Activated T-helper 1 cell treated with anti-CD3 and anti-CD28 coated beads, Interleukin-12 subunit alpha, Interleukin-12 subunit beta, Interleukin-2, Interleukin-4 antibody, amounts not matched to agents 30 ng/mL and 10 ng/mL and 1 ng/mL, durations not matched to agents 14 hours and 24 hours and 36 hours (primary cell): ENCODE measurements at regions not wholly inside any gene's neighbourhood (a gene's known extent, or its start where the extent isn't known, plus 50 kb on each side); places are given as distances from the start of the nearest gene placed in this dataset.
"Not testable (repeated sequence)": the region's sequence is repeated elsewhere in the genome, so short reads cannot be mapped to it uniquely, and the experiment has no call there.

Source experiments
- DNase-seq: peaks from one replicate; pipeline ENCODE4 v3.0.0; 2021; ENCODE audit warnings: low spot score
- H3K27ac Mint-ChIP-seq: one replicate; pipeline ENCODE4 v1.8.0; 2021; ENCODE audit warnings: mild to moderate bottlenecking, mixed read lengths
- H3K27me3 Mint-ChIP-seq: one replicate; pipeline ENCODE4 v1.8.0; 2022; ENCODE audit warnings: mild to moderate bottlenecking, moderate library complexity, mixed read lengths; ENCODE audit not compliant: insufficient read depth
- H3K36me3 Mint-ChIP-seq: one replicate; pipeline ENCODE4 v1.8.0; 2021; ENCODE audit warnings: low read depth, mixed read lengths
- H3K4me1 Mint-ChIP-seq: one replicate; pipeline ENCODE4 v1.8.0; 2021; ENCODE audit warnings: low read depth, mixed read lengths
- H3K4me3 Mint-ChIP-seq: one replicate; pipeline ENCODE4 v1.8.0; 2021; ENCODE audit warnings: mild to moderate bottlenecking, moderate library complexity, mixed read lengths
- H3K9me3 Mint-ChIP-seq: one replicate; pipeline ENCODE4 v1.8.0; 2021; ENCODE audit warnings: mixed read lengths
- intact Hi-C: fragments of 100-400 bp; cut with micrococcal nuclease; formaldehyde crosslinking; loops from one replicate; pipeline ENCODE4 v1.15.1; 2024

DNA sequence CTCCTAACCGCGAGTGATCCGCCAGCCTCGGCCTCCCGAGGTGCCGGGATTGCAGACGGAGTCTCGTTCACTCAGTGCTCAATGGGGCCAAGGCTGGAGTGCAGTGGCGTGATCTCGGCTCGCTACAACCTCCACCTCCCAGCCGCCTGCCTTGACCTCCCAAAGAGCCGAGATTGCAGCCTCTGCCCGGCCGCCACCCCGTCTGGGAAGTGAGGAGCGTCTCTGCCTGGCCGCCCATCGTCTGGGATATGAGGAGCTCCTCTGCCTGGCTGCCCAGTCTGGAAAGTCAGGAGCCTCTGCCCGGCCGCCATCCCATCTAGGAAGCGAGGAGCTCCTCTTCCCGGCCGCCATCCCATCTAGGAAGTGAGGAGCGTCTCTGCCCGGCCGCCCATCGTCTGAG is 58.8 kb upstream of the ANKRD30BL start:
- H3K4me1 Mint-ChIP-seq, H3K36me3 Mint-ChIP-seq, intact Hi-C loops, H3K9me3 Mint-ChIP-seq, DNase-seq, H3K4me3 Mint-ChIP-seq, H3K27ac Mint-ChIP-seq, H3K27me3 Mint-ChIP-seq: not testable (repeated sequence)

- H3K36me3 Mint-ChIP-seq, DNase-seq, H3K27me3 Mint-ChIP-seq, H3K27ac Mint-ChIP-seq, intact Hi-C loops, H3K4me3 Mint-ChIP-seq, H3K4me1 Mint-ChIP-seq, H3K9me3 Mint-ChIP-seq: not testable (repeated sequence)
Observed at GRCh38 chr2:132221886-132222285, 60.1 kb upstream of the ANKRD30BL start.

GRCh38 chr2:132252191-132252893 is 90.6 kb upstream of the ANKRD30BL start:
- Mint-ChIP-seq H3K4me1 (no peaks in the 10 kb centered on the region), H3K36me3 (peaks cover 3% of the 10 kb centered on the region), H3K4me3 (no peak overlapping the region), H3K27ac (no peak overlapping the region), H3K27me3 (no peaks in the 10 kb centered on the region), H3K9me3 (peaks cover 41% of the 10 kb centered on the region)
- no peak for DNase-seq
- intact Hi-C loops = no loop called here

DNA sequence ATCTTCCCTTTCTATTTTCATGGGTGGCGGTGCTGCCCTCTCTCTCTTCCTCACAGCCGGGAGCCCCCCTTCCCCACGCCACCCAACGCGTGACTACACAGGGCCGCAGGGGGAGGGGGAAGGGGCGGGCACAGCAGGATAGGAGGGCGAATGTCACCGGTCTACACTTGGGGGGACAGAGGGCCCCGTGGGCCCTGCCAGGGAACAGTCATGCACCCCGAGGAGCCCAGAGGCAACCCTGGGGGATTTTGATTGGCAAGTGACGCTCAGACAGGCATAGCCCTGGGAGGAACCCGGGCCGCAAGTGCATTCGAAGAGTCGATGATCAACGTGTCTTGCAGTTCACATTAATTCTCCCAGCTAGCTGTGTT is 91.1 kb upstream of the ANKRD30BL start:
- Mint-ChIP-seq H3K27me3 (no peaks in the 10 kb centered on the region), H3K27ac (no peak overlapping the region), H3K9me3 (peaks cover 39% of the 10 kb centered on the region), H3K4me1 (no peaks in the 10 kb centered on the region), H3K36me3 (peaks cover 3% of the 10 kb centered on the region), H3K4me3 (no peak overlapping the region)
- intact Hi-C loops = no loop called here
- no peak for DNase-seq

DNA sequence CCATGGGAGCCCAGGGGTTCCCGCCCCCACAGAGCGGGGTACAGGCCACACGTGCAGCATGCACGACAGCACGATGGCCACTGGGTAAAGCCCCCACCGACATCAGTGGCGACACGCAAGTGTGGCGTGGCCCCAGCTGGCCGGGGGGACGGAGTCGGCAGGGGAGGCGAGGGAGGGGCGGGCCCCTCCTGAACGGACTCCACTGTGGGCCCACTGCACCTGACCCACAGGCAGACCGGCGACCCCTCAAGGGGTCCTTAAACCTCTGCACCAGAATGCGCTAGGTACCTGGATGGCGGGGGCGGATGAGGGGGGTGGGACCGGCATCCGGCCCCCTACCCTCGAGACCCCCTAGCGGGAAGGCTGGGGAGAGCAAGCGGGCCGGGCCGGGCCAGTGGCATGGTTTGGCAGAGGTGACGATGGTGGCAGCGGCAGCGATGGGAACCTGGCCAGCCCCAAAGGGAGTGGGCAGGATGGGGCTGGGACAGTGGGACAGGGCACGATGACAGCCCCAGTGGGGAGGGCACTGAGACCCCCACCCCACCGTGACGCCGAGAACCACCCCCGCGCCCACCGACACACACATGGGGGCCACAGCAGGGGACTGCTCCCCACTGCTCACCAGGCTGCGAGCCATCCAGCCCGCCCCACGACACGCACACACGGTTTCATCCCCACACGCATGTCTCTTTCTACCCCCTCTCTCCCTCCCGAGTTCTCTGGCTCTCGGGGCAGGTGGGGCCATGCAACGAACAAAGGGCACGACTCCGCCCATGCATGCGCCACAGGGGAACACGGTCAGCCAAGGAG is 91.9 kb upstream of the ANKRD30BL start:
- Mint-ChIP-seq H3K4me1 (no peaks in the 10 kb centered on the region), H3K27me3 (no peaks in the 10 kb centered on the region), H3K27ac (no peak overlapping the region), H3K36me3 (peaks cover 3% of the 10 kb centered on the region), H3K4me3 (no peak overlapping the region), H3K9me3 (peaks cover 34% of the 10 kb centered on the region)
- intact Hi-C loops = no loop called here
- no peak for DNase-seq

GRCh38 chr2:132254306-132254919 is 92.7 kb upstream of the ANKRD30BL start:
- DNase-seq, intact Hi-C loops, H3K4me1 Mint-ChIP-seq, H3K27ac Mint-ChIP-seq, H3K36me3 Mint-ChIP-seq, H3K27me3 Mint-ChIP-seq, H3K4me3 Mint-ChIP-seq: not testable (repeated sequence)
- H3K9me3 Mint-ChIP-seq = peaks cover 37% of the 10 kb centered on the region

GRCh38 chr2:132255714-132256113 is 94.0 kb upstream of the ANKRD30BL start:
- H3K9me3 Mint-ChIP-seq = peaks cover 29% of the 10 kb centered on the region
- no peak overlapping the region for H3K27ac Mint-ChIP-seq
- H3K27me3 Mint-ChIP-seq = peaks cover 4% of the 10 kb centered on the region
- H3K36me3 Mint-ChIP-seq = peaks cover 3% of the 10 kb centered on the region
- DNase-seq = no peak
- intact Hi-C loops = no loop called here
- H3K4me3 Mint-ChIP-seq = no peak overlapping the region
- H3K4me1 Mint-ChIP-seq = no peaks in the 10 kb centered on the region

GRCh38 chr2:132256251-132256902 is 94.6 kb upstream of the ANKRD30BL start:
- peaks cover 4% of the 10 kb centered on the region for H3K27me3 Mint-ChIP-seq
- no peaks in the 10 kb centered on the region for H3K4me1 Mint-ChIP-seq
- H3K27ac Mint-ChIP-seq = no peak overlapping the region
- no peak for DNase-seq
- intact Hi-C loops = no loop called here
- H3K36me3 Mint-ChIP-seq = peaks cover 3% of the 10 kb centered on the region
- H3K9me3 Mint-ChIP-seq = peaks cover 29% of the 10 kb centered on the region
- H3K4me3 Mint-ChIP-seq = no peak overlapping the region

- H3K4me3 Mint-ChIP-seq, H3K36me3 Mint-ChIP-seq, H3K27ac Mint-ChIP-seq, intact Hi-C loops, H3K27me3 Mint-ChIP-seq, H3K4me1 Mint-ChIP-seq, DNase-seq: not testable (repeated sequence)
- H3K9me3 Mint-ChIP-seq = peaks cover 26% of the 10 kb centered on the region
Observed at GRCh38 chr2:132256903-132257300, 95.2 kb upstream of the ANKRD30BL start.

- H3K27me3 Mint-ChIP-seq, H3K36me3 Mint-ChIP-seq, intact Hi-C loops, H3K27ac Mint-ChIP-seq, DNase-seq, H3K4me1 Mint-ChIP-seq: not testable (repeated sequence)
- Mint-ChIP-seq H3K9me3 (peaks cover 25% of the 10 kb centered on the region), H3K4me3 (peak overlapping the region; percentile 30)
Observed at GRCh38 chr2:132257301-132258171, 95.8 kb upstream of the ANKRD30BL start.

- H3K4me1 Mint-ChIP-seq, H3K27ac Mint-ChIP-seq, intact Hi-C loops, H3K36me3 Mint-ChIP-seq, H3K4me3 Mint-ChIP-seq, DNase-seq, H3K27me3 Mint-ChIP-seq: not testable (repeated sequence)
- peaks cover 23% of the 10 kb centered on the region for H3K9me3 Mint-ChIP-seq
Observed at GRCh38 chr2:132259276-132259675, 97.5 kb upstream of the ANKRD30BL start.

- H3K4me3 Mint-ChIP-seq, H3K27ac Mint-ChIP-seq, H3K36me3 Mint-ChIP-seq, H3K27me3 Mint-ChIP-seq, DNase-seq, H3K9me3 Mint-ChIP-seq, H3K4me1 Mint-ChIP-seq: not testable (repeated sequence)
- intact Hi-C loops = loop anchor here (5.0 to 10.0 kb wide), 3 partner anchors 79 to 1577 kb away; no protein-coding TSS in a partner anchor
Observed at GRCh38 chr2:132265595-132265994, 103.8 kb upstream of the ANKRD30BL start.
